OCI-LY3 (cell line): ENCODE measurements at regions not wholly inside any gene's neighbourhood (a gene's known extent, or its start where the extent isn't known, plus 50 kb on each side); places are given as distances from the start of the nearest gene placed in this dataset.
"Not testable (repeated sequence)": the region's sequence is repeated elsewhere in the genome, so short reads cannot be mapped to it uniquely, and the experiment has no call there.

Experiments used
- H2AFZ ChIP-seq: fragments of 200-600, 300-600 bp; shearing (Covaris generic); 2 replicates; pipeline ENCODE4 v1.6.0; 2014; ENCODE audit warnings: antibody characterized with exemption, low read depth, low read length
- H3K27ac ChIP-seq: fragments of 200-600, 300-600 bp; sonication (generic); 2 replicates; pipeline ENCODE4 v1.5.1; 2014; ENCODE audit warnings: mild to moderate bottlenecking, low read length, moderate library complexity, mixed read lengths
- H3K27me3 ChIP-seq: fragments of 200-600, 300-600 bp; sonication (generic); 2 replicates; pipeline ENCODE4 v1.6.1; 2014; ENCODE audit warnings: low read depth, low read length, mixed read lengths
- H3K36me3 ChIP-seq: fragments of 200-600, 300-600 bp; sonication (generic); replicated peaks from 2 replicates; pipeline ENCODE3; 2014; ENCODE audit warnings: low read depth, low read length, mixed read lengths
- H3K4me1 ChIP-seq: fragments of 300-600, 200-600 bp; sonication (generic); 2 replicates; pipeline ENCODE4 v1.6.1; 2014; ENCODE audit warnings: low read length, mixed read lengths
- H3K4me2 ChIP-seq: fragments of 200-600, 300-600 bp; sonication (generic); 2 replicates; pipeline ENCODE4 v1.6.1; 2014; ENCODE audit warnings: low read length, mixed read lengths
- H3K4me3 ChIP-seq: fragments of 300-600, 200-600 bp; sonication (generic); 2 replicates; pipeline ENCODE4 v1.5.1; 2014; ENCODE audit warnings: antibody characterized with exemption, mild to moderate bottlenecking, low read length, moderate library complexity
- H3K79me2 ChIP-seq: fragments of 300-600, 200-600 bp; shearing (Covaris generic); 2 replicates; pipeline ENCODE4 v1.6.1; 2014; ENCODE audit warnings: mild to moderate bottlenecking, low read length, mixed read lengths
- H3K9ac ChIP-seq: fragments of 300-600, 200-600 bp; shearing (Covaris generic); 2 replicates; pipeline ENCODE4 v1.6.0; 2014; ENCODE audit warnings: mild to moderate bottlenecking, low read length, moderate library complexity
- H3K9me3 ChIP-seq: fragments of 200-600, 300-600 bp; shearing (Covaris generic); 2 replicates; pipeline ENCODE4 v1.6.1; 2014; ENCODE audit warnings: low read length, mixed read lengths; ENCODE audit not compliant: insufficient read depth
- H4K20me1 ChIP-seq: fragments of 200-600, 300-600 bp; sonication (generic); 2 replicates; pipeline ENCODE4 v1.6.1; 2016; ENCODE audit warnings: low read length, mixed read lengths; ENCODE audit not compliant: insufficient read depth
- EZH2phosphoT487 ChIP-seq: fragments of 200-600 bp; shearing (Covaris generic); IDR thresholded peaks from 2 replicates; pipeline ENCODE4 v1.6.1; 2018; ENCODE audit warnings: antibody characterized with exemption, mixed run types, low read depth
- TF ChIP-seq, protein P1 (sequence below): fragments of 200-600, 300-600 bp; sonication (generic); IDR thresholded peaks from 2 replicates; pipeline ENCODE4 v1.5.1; 2014; ENCODE audit warnings: antibody characterized with exemption, low read length, low read depth

DNA sequence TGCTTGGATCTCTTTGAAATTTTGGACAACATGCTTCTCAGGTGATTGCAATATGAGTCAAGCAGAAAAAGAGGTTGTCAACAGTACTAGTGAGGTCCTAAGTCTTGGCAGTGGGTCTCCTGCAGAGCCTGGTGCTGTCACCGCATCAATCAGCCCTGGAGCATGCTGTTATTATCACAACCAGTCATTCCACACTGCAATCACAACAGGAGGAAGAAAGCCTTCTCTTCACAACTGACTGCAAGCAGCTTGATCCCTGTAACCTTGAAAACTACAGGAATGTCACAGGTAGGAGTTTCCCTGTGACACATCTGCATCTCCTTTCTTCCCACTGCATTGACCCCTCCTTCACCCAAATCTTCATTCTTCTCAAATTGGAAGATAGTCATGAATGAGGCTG is 451.1 kb upstream of the ATP11B start:
- TF ChIP-seq, protein P1, sequence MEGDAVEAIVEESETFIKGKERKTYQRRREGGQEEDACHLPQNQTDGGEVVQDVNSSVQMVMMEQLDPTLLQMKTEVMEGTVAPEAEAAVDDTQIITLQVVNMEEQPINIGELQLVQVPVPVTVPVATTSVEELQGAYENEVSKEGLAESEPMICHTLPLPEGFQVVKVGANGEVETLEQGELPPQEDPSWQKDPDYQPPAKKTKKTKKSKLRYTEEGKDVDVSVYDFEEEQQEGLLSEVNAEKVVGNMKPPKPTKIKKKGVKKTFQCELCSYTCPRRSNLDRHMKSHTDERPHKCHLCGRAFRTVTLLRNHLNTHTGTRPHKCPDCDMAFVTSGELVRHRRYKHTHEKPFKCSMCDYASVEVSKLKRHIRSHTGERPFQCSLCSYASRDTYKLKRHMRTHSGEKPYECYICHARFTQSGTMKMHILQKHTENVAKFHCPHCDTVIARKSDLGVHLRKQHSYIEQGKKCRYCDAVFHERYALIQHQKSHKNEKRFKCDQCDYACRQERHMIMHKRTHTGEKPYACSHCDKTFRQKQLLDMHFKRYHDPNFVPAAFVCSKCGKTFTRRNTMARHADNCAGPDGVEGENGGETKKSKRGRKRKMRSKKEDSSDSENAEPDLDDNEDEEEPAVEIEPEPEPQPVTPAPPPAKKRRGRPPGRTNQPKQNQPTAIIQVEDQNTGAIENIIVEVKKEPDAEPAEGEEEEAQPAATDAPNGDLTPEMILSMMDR: no peak
- TF ChIP-seq EZH2phosphoT487: no peak
- Histone ChIP-seq H3K4me2 (no peak overlapping the region), H3K27me3 (no peaks in the 10 kb centered on the region), H3K4me1 (no peaks in the 10 kb centered on the region), H3K4me3 (no peak overlapping the region), H3K9ac (no peak overlapping the region), H3K27ac (no peak overlapping the region), H4K20me1 (no peaks in the 10 kb centered on the region), H2AFZ (no peak overlapping the region), H3K79me2 (no peaks in the 10 kb centered on the region), H3K9me3 (no peaks in the 10 kb centered on the region), H3K36me3 (no peaks in the 10 kb centered on the region)

- not testable (repeated sequence) for H2AFZ ChIP-seq, H4K20me1 ChIP-seq, H3K4me2 ChIP-seq, H3K9ac ChIP-seq, H3K4me1 ChIP-seq, H3K36me3 ChIP-seq, H3K9me3 ChIP-seq, H3K27ac ChIP-seq, H3K27me3 ChIP-seq, H3K4me3 ChIP-seq, H3K79me2 ChIP-seq
These were observed 449.3 kb upstream of the ATP11B start for GRCh38 chr3:182344026-182344425.

- Histone ChIP-seq H4K20me1 (no peaks in the 10 kb centered on the region), H2AFZ (no peak overlapping the region), H3K9ac (no peak overlapping the region), H3K27me3 (no peaks in the 10 kb centered on the region), H3K36me3 (no peaks in the 10 kb centered on the region), H3K4me1 (no peaks in the 10 kb centered on the region), H3K27ac (no peak overlapping the region), H3K79me2 (no peaks in the 10 kb centered on the region), H3K4me3 (no peak overlapping the region), H3K4me2 (no peak overlapping the region), H3K9me3 (no peaks in the 10 kb centered on the region)
- TF ChIP-seq, protein P1: no peak
- TF ChIP-seq EZH2phosphoT487: no peak
These were observed 444.3 kb upstream of the ATP11B start for GRCh38 chr3:182349051-182349450.

GRCh38 chr3:182349951-182350517 is 443.3 kb upstream of the ATP11B start:
- Histone ChIP-seq H3K9ac (no peak overlapping the region), H3K4me2 (no peak overlapping the region), H3K4me1 (no peaks in the 10 kb centered on the region), H3K79me2 (no peaks in the 10 kb centered on the region), H3K27ac (no peak overlapping the region), H3K4me3 (no peak overlapping the region), H4K20me1 (no peaks in the 10 kb centered on the region), H3K9me3 (no peaks in the 10 kb centered on the region), H2AFZ (no peak overlapping the region), H3K36me3 (no peaks in the 10 kb centered on the region), H3K27me3 (no peaks in the 10 kb centered on the region)
- TF ChIP-seq, protein P1: no peak
- no peak for TF ChIP-seq EZH2phosphoT487
